ENCODE measurements at regions not wholly inside any gene's neighbourhood (a gene's known extent, or its start where the extent isn't known, plus 50 kb on each side); places are given as distances from the start of the nearest gene placed in this dataset.

DNA sequence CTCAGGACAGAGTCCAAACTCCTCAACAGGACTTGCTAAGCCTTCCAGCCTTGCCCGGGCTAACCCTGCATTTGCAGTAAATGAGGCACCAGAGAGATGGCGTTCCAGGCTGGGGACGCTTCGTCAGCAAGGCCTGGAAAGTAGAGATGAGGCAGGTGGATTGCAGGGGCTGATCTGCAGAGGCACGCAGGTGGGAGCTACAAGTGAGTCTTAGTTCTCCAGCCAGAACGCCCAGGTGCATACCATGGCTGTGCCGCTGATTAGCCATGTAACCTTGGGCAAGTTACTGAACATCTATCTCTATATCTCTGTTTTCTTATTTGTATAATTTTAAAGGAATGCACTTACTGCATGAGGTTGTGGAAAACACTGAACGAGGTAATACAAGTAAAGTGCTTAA is 52.7 kb upstream of the BARX2 start:
- TF ChIP-seq EP300 (IDR thresholded peaks at IDR 0.05; ENCODE audit: borderline replicate concordance in 1 of 2, low read depth in 2 of 2, low read length in 2 of 2) (no peak), POLR2A (IDR thresholded peaks at IDR 0.05; ENCODE audit: control extremely low read depth in 1 of 2, low read depth in 2 of 2, low read length in 2 of 2) (no peak), ZNF274 (IDR thresholded peaks at IDR 0.05; ENCODE audit: borderline replicate concordance, extremely low read depth, low read length) (no peak), POLR2AphosphoS5 (IDR thresholded peaks at IDR 0.05; ENCODE audit: low read depth, low read length) (no peak), RNF2 (IDR thresholded peaks at IDR 0.05; ENCODE audit: borderline replicate concordance, low read depth, low read length, missing control alignments, poor library complexity, severe bottlenecking) (no peak), EZH2 (IDR thresholded peaks at IDR 0.05; ENCODE audit: low read depth, low read length, severe bottlenecking) (no peak), KDM1A (IDR thresholded peaks at IDR 0.05; ENCODE audit: borderline replicate concordance, low read length) (no peak), YY1 (IDR thresholded peaks at IDR 0.05; ENCODE audit: low read depth, low read length) (no peak)
- TF ChIP-seq, protein P1, sequence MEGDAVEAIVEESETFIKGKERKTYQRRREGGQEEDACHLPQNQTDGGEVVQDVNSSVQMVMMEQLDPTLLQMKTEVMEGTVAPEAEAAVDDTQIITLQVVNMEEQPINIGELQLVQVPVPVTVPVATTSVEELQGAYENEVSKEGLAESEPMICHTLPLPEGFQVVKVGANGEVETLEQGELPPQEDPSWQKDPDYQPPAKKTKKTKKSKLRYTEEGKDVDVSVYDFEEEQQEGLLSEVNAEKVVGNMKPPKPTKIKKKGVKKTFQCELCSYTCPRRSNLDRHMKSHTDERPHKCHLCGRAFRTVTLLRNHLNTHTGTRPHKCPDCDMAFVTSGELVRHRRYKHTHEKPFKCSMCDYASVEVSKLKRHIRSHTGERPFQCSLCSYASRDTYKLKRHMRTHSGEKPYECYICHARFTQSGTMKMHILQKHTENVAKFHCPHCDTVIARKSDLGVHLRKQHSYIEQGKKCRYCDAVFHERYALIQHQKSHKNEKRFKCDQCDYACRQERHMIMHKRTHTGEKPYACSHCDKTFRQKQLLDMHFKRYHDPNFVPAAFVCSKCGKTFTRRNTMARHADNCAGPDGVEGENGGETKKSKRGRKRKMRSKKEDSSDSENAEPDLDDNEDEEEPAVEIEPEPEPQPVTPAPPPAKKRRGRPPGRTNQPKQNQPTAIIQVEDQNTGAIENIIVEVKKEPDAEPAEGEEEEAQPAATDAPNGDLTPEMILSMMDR (IDR thresholded peaks at IDR 0.05; ENCODE audit: control extremely low read depth in 1 of 3, insufficient read depth in 1 of 3, low read depth in 1 of 3, low read length in 3 of 3): no peak
- TF ChIP-seq, protein P2, sequence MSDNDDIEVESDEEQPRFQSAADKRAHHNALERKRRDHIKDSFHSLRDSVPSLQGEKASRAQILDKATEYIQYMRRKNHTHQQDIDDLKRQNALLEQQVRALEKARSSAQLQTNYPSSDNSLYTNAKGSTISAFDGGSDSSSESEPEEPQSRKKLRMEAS (IDR thresholded peaks at IDR 0.05): no peak
- TF ChIP-seq, protein P3, sequence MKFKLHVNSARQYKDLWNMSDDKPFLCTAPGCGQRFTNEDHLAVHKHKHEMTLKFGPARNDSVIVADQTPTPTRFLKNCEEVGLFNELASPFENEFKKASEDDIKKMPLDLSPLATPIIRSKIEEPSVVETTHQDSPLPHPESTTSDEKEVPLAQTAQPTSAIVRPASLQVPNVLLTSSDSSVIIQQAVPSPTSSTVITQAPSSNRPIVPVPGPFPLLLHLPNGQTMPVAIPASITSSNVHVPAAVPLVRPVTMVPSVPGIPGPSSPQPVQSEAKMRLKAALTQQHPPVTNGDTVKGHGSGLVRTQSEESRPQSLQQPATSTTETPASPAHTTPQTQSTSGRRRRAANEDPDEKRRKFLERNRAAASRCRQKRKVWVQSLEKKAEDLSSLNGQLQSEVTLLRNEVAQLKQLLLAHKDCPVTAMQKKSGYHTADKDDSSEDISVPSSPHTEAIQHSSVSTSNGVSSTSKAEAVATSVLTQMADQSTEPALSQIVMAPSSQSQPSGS (IDR thresholded peaks at IDR 0.05; ENCODE audit: low read length): no peak

All from H1 (cell line).